ENCODE measurements at regions not wholly inside any gene's neighbourhood (a gene's known extent, or its start where the extent isn't known, plus 50 kb on each side); places are given as distances from the start of the nearest gene placed in this dataset.

GRCh38 chr2:200077838-200078237 lies 122.5 kb downstream of the MAIP1 start:
- CTCF ChIA-PET = no interaction called here
- Mint-ChIP-seq H3K9me3 (no peaks in the 10 kb centered on the region), H3K27me3 (no peaks in the 10 kb centered on the region), H3K4me1 (no peaks in the 10 kb centered on the region), H3K27ac (no peak overlapping the region), H3K4me3 (no peak overlapping the region), H3K36me3 (no peaks in the 10 kb centered on the region)
- DNase-seq = no peak

GRCh38 chr2:200079356-200079755 lies 124.0 kb downstream of the MAIP1 start:
- H3K4me1 Mint-ChIP-seq = no peaks in the 10 kb centered on the region
- CTCF ChIA-PET = no interaction called here

GRCh38 chr2:200081236-200081635 lies 125.9 kb downstream of the MAIP1 start:
- DNase-seq = no peak
- H3K27ac Mint-ChIP-seq = no peak overlapping the region
- H3K4me1 Mint-ChIP-seq = no peaks in the 10 kb centered on the region
- H3K27me3 Mint-ChIP-seq = no peaks in the 10 kb centered on the region
- no peaks in the 10 kb centered on the region for H3K36me3 Mint-ChIP-seq
- H3K9me3 Mint-ChIP-seq = no peaks in the 10 kb centered on the region
- CTCF ChIA-PET = no interaction called here
- H3K4me3 Mint-ChIP-seq = no peak overlapping the region

More at GRCh38 chr2:200079356-200079755, 124.0 kb downstream of the MAIP1 start:
- H3K4me3 Mint-ChIP-seq = no peak overlapping the region
- H3K36me3 Mint-ChIP-seq = no peaks in the 10 kb centered on the region
- no peaks in the 10 kb centered on the region for H3K27me3 Mint-ChIP-seq
- H3K27ac Mint-ChIP-seq = no peak overlapping the region
- no peaks in the 10 kb centered on the region for H3K9me3 Mint-ChIP-seq
- DNase-seq = no peak

GRCh38 chr2:200081811-200082210 lies 126.4 kb downstream of the MAIP1 start:
- CTCF ChIA-PET = interaction anchor here (1.1 kb wide), 1 partner anchor 25 kb away, joined by 3 read pairs; no protein-coding TSS in a partner anchor

GRCh38 chr2:200084036-200084435 lies 128.7 kb downstream of the MAIP1 start:
- no peaks in the 10 kb centered on the region for H3K9me3 Mint-ChIP-seq
- H3K4me1 Mint-ChIP-seq = no peaks in the 10 kb centered on the region
- H3K27me3 Mint-ChIP-seq = no peaks in the 10 kb centered on the region
- no peak for DNase-seq
- CTCF ChIA-PET = no interaction called here
- H3K4me3 Mint-ChIP-seq = no peak overlapping the region
- no peak overlapping the region for H3K27ac Mint-ChIP-seq
- H3K36me3 Mint-ChIP-seq = no peaks in the 10 kb centered on the region

More at GRCh38 chr2:200081811-200082210, 126.4 kb downstream of the MAIP1 start:
- no peaks in the 10 kb centered on the region for H3K36me3 Mint-ChIP-seq
- H3K27ac Mint-ChIP-seq = no peak overlapping the region
- no peak for DNase-seq
- H3K9me3 Mint-ChIP-seq = no peaks in the 10 kb centered on the region
- no peaks in the 10 kb centered on the region for H3K27me3 Mint-ChIP-seq
- no peaks in the 10 kb centered on the region for H3K4me1 Mint-ChIP-seq
- H3K4me3 Mint-ChIP-seq = no peak overlapping the region

- Mint-ChIP-seq H3K4me3 (no peak overlapping the region), H3K36me3 (no peaks in the 10 kb centered on the region), H3K4me1 (no peaks in the 10 kb centered on the region), H3K9me3 (no peaks in the 10 kb centered on the region), H3K27ac (no peak overlapping the region), H3K27me3 (no peaks in the 10 kb centered on the region)
- CTCF ChIA-PET = no interaction called here
- no peak for DNase-seq
Measured at GRCh38 chr2:200086911-200087310, 131.5 kb downstream of the MAIP1 start.

- H3K27ac Mint-ChIP-seq = no peak overlapping the region
- DNase-seq = no peak
- CTCF ChIA-PET = no interaction called here
Measured at GRCh38 chr2:200087451-200087850, 132.1 kb downstream of the MAIP1 start.

GRCh38 chr2:200089040-200089755 lies 133.8 kb downstream of the MAIP1 start:
- H3K27me3 Mint-ChIP-seq = no peaks in the 10 kb centered on the region
- H3K36me3 Mint-ChIP-seq = no peaks in the 10 kb centered on the region
- H3K27ac Mint-ChIP-seq = no peak overlapping the region
- no peaks in the 10 kb centered on the region for H3K4me1 Mint-ChIP-seq
- CTCF ChIA-PET = no interaction called here
- no peaks in the 10 kb centered on the region for H3K9me3 Mint-ChIP-seq
- no peak overlapping the region for H3K4me3 Mint-ChIP-seq
- DNase-seq = no peak

More at GRCh38 chr2:200087451-200087850, 132.1 kb downstream of the MAIP1 start:
- Mint-ChIP-seq H3K4me1 (no peaks in the 10 kb centered on the region), H3K27me3 (no peaks in the 10 kb centered on the region), H3K9me3 (no peaks in the 10 kb centered on the region), H3K4me3 (no peak overlapping the region), H3K36me3 (no peaks in the 10 kb centered on the region)

GRCh38 chr2:200089756-200090109 lies 134.4 kb downstream of the MAIP1 start:
- CTCF ChIA-PET = interaction anchor here (0.6 kb wide), 1 partner anchor 697 kb away, joined by 4 read pairs; no protein-coding TSS in a partner anchor
- no peaks in the 10 kb centered on the region for H3K36me3 Mint-ChIP-seq
- H3K27me3 Mint-ChIP-seq = no peaks in the 10 kb centered on the region
- no peak overlapping the region for H3K27ac Mint-ChIP-seq
- H3K9me3 Mint-ChIP-seq = no peaks in the 10 kb centered on the region
- no peak for DNase-seq
- no peak overlapping the region for H3K4me3 Mint-ChIP-seq
- H3K4me1 Mint-ChIP-seq = no peaks in the 10 kb centered on the region

GRCh38 chr2:200090683-200091082 lies 135.3 kb downstream of the MAIP1 start:
- Mint-ChIP-seq H3K36me3 (no peaks in the 10 kb centered on the region), H3K4me1 (no peaks in the 10 kb centered on the region), H3K4me3 (no peak overlapping the region), H3K27ac (no peak overlapping the region), H3K27me3 (no peaks in the 10 kb centered on the region), H3K9me3 (no peaks in the 10 kb centered on the region)
- DNase-seq = no peak
- CTCF ChIA-PET = no interaction called here

- no peaks in the 10 kb centered on the region for H3K36me3 Mint-ChIP-seq
- H3K9me3 Mint-ChIP-seq = no peaks in the 10 kb centered on the region
- H3K4me1 Mint-ChIP-seq = no peaks in the 10 kb centered on the region
- H3K27ac Mint-ChIP-seq = no peak overlapping the region
- H3K27me3 Mint-ChIP-seq = no peaks in the 10 kb centered on the region
- DNase-seq = no peak
- H3K4me3 Mint-ChIP-seq = no peak overlapping the region
- CTCF ChIA-PET = interaction anchor here (0.8 kb wide), 1 partner anchor 103 kb away, joined by 3 read pairs; no protein-coding TSS in a partner anchor
Measured at GRCh38 chr2:200091126-200091525, 135.7 kb downstream of the MAIP1 start.

- H3K27ac Mint-ChIP-seq = no peak overlapping the region
- no peaks in the 10 kb centered on the region for H3K4me1 Mint-ChIP-seq
- no peaks in the 10 kb centered on the region for H3K9me3 Mint-ChIP-seq
- H3K27me3 Mint-ChIP-seq = no peaks in the 10 kb centered on the region
- CTCF ChIA-PET = no interaction called here
- DNase-seq = no peak
- H3K36me3 Mint-ChIP-seq = no peaks in the 10 kb centered on the region
- H3K4me3 Mint-ChIP-seq = no peak overlapping the region
Measured at GRCh38 chr2:200092235-200092634, 136.9 kb downstream of the MAIP1 start.

GRCh38 chr2:200095436-200095835 lies 140.1 kb downstream of the MAIP1 start:
- CTCF ChIA-PET = no interaction called here
- no peaks in the 10 kb centered on the region for H3K9me3 Mint-ChIP-seq
- H3K4me1 Mint-ChIP-seq = no peaks in the 10 kb centered on the region
- no peak overlapping the region for H3K4me3 Mint-ChIP-seq
- H3K27ac Mint-ChIP-seq = no peak overlapping the region
- H3K36me3 Mint-ChIP-seq = no peaks in the 10 kb centered on the region
- no peak for DNase-seq
- H3K27me3 Mint-ChIP-seq = peaks cover 5% of the 10 kb centered on the region

- CTCF ChIA-PET = no interaction called here
- Mint-ChIP-seq H3K27ac (no peak overlapping the region), H3K27me3 (peaks cover 9% of the 10 kb centered on the region), H3K9me3 (no peaks in the 10 kb centered on the region), H3K4me3 (no peak overlapping the region), H3K4me1 (no peaks in the 10 kb centered on the region), H3K36me3 (no peaks in the 10 kb centered on the region)
- no peak for DNase-seq
Measured at GRCh38 chr2:200099256-200099655, 143.9 kb downstream of the MAIP1 start.

- DNase-seq = no peak
- Mint-ChIP-seq H3K27ac (no peak overlapping the region), H3K4me3 (no peak overlapping the region), H3K36me3 (no peaks in the 10 kb centered on the region), H3K27me3 (peaks cover 9% of the 10 kb centered on the region), H3K9me3 (no peaks in the 10 kb centered on the region), H3K4me1 (no peaks in the 10 kb centered on the region)
- CTCF ChIA-PET = no interaction called here
Measured at GRCh38 chr2:200100027-200100426, 144.6 kb downstream of the MAIP1 start.

All from activated naive CD4-positive, alpha-beta T cell treated with anti-CD3 and anti-CD28 coated beads, Interleukin-2, amount 10 ng/mL, durations not matched to agents 7 days and 5 days (primary cell).